VCaP (cell line): ENCODE measurements at regions not wholly inside any gene's neighbourhood (a gene's known extent, or its start where the extent isn't known, plus 50 kb on each side); places are given as distances from the start of the nearest gene placed in this dataset.

Source experiments
- H3K27ac ChIP-seq: fragments of 450-650 bp; 2 replicates; pipeline ENCODE4 v1.5.1; 2017
- TF ChIP-seq, protein P1 (sequence below): fragments of 450-650 bp; conservative IDR thresholded peaks from 2 replicates; pipeline ENCODE4 v1.5.1; 2017; ENCODE audit warnings: mild to moderate bottlenecking, moderate library complexity

DNA sequence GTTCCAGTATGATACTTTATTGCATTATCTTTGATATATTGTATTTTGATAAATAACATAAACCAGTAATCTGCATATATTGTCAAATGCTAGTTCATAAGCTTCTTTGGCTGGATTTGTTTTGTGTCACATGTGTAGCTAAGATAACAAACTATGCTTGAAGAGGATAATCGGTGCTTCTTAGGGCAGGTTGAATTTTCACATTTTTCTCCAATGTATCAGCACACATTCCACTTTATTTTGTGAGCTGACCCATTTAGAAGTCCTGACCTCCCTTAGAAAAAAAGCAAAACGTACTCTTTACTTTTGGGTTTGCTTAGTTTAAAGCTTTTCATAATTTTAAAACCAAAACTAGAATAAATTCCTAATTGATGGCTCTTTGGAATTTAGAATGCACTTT lies 277.7 kb upstream of the DDHD1 start:
- H3K27ac ChIP-seq, result no peak overlapping the region
- TF ChIP-seq, protein P1, sequence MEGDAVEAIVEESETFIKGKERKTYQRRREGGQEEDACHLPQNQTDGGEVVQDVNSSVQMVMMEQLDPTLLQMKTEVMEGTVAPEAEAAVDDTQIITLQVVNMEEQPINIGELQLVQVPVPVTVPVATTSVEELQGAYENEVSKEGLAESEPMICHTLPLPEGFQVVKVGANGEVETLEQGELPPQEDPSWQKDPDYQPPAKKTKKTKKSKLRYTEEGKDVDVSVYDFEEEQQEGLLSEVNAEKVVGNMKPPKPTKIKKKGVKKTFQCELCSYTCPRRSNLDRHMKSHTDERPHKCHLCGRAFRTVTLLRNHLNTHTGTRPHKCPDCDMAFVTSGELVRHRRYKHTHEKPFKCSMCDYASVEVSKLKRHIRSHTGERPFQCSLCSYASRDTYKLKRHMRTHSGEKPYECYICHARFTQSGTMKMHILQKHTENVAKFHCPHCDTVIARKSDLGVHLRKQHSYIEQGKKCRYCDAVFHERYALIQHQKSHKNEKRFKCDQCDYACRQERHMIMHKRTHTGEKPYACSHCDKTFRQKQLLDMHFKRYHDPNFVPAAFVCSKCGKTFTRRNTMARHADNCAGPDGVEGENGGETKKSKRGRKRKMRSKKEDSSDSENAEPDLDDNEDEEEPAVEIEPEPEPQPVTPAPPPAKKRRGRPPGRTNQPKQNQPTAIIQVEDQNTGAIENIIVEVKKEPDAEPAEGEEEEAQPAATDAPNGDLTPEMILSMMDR, result no peak

GRCh38 chr14:53412819-53413675 lies 259.9 kb upstream of the DDHD1 start:
- TF ChIP-seq, protein P1, result peak; percentile 36; the same call in 1 of the 2 replicates
- H3K27ac ChIP-seq, result no peak overlapping the region

GRCh38 chr14:53411125-53411524 lies 258.0 kb upstream of the DDHD1 start:
- H3K27ac ChIP-seq, result no peak overlapping the region
- TF ChIP-seq, protein P1, result no peak

DNA sequence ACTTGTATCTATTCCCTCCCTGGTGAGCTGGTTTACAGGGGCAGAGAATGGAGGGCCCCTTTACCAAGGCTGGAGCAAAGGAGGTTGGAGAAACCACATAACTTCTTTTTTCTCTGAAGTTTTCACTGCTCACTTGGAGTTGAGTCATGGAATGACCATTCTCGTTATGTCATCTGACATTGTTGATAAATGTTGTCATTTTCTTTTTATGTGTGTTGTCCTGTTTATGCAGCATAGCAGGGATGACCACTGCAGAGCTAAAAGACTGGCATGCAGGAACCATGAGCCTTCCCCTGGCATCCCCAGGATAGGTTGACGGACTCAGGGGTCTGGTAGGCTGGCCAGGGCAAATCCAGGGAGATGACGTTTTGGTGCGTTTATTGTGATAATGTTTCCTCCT lies 256.8 kb upstream of the DDHD1 start:
- no peak overlapping the region for H3K27ac ChIP-seq
- TF ChIP-seq, protein P1, result no peak

- H3K27ac ChIP-seq, result no peak overlapping the region
Measured at GRCh38 chr14:53409289-53409688, 256.2 kb upstream of the DDHD1 start.

DNA sequence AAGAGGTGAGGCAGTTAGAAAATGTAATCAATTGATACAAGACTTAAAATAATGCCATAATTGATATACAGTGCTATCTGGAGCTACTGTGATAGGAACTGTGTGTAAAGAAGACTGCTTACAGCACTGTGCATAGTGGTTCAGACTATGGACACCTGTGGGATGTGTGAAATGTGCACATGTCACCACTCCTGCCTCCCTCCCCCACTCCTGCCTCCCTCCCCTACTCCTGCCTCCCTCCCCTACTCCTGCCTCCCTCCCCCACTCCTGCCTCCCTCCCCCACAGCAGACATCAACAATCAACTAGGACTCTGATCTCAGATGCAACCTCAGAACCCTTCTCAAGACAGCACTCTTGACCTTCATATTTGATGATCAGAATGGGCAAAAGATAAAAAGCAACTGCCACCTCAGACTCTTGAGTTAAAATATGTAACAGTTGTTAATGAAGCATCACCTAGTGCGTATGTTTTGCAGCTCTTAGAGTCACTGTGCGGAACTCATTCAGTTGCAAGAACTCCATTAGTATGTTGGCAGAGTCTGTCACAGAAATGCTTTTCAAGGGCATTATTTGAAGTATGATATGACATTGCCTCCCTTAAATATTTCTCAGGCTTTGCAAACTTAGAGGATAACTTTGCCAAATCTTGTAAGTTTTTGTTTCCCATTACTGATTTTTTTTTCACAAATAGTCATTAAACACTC lies 255.2 kb upstream of the DDHD1 start:
- TF ChIP-seq, protein P1, result no peak

More at GRCh38 chr14:53409289-53409688, 256.2 kb upstream of the DDHD1 start:
- TF ChIP-seq, protein P1, result no peak

GRCh38 chr14:53406519-53406918 lies 253.4 kb upstream of the DDHD1 start:
- TF ChIP-seq, protein P1, result no peak
- H3K27ac ChIP-seq, result no peak overlapping the region

More for the DNA sequence above, 255.2 kb upstream of the DDHD1 start:
- no peak overlapping the region for H3K27ac ChIP-seq
